Erythroblast (primary cell): ENCODE measurements at regions not wholly inside any gene's neighbourhood (a gene's known extent, or its start where the extent isn't known, plus 50 kb on each side); places are given as distances from the start of the nearest gene placed in this dataset.

Experiments used
- GATA1 ChIP-seq: IDR thresholded peaks from 2 replicates; pipeline ENCODE4 v1.6.1; 2011; ENCODE audit warnings: low read depth, mild to moderate bottlenecking, control low read depth, low read length, moderate library complexity
- POLR2A ChIP-seq: IDR thresholded peaks from 2 replicates; pipeline ENCODE4 v1.6.1; 2011; ENCODE audit warnings: mild to moderate bottlenecking, low read length

DNA sequence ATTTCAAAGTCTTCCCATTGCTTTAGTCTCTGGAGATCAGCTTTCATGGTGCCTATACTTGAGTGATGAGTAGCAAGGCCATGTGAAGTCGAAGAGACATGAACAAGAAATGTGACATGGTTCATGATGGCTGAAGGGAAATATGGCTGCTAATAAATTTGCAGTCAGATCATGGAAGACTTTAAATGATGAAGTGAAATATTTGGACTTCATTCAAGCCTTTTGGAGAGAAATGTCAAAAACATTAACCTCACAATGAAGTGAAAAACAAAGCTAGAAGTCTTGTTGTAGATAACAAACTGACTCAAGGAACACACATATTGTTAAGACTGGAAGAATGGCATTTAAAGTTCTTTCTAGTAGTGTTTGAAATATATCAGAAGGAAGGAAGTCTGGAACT lies 120.3 kb upstream of the CCDC54 start:
- TF ChIP-seq POLR2A (no peak), GATA1 (no peak)
